ENCODE measurements at regions not wholly inside any gene's neighbourhood (a gene's known extent, or its start where the extent isn't known, plus 50 kb on each side); places are given as distances from the start of the nearest gene placed in this dataset.

- TF ChIP-seq EZH2 (IDR thresholded peaks at IDR 0.05; ENCODE audit: low read length, missing control alignments) (no peak), CTCF (conservative IDR thresholded peaks at IDR 0.05 in 1 of 2, IDR thresholded peaks at IDR 0.05 in 1 of 2; ENCODE audit: low read depth in 1 of 2, low read length in 2 of 2) (no peak)
Observed at GRCh38 chr4:130044788-130045531, 949.0 kb downstream of the C4orf33 start.

GRCh38 chr4:130053723-130054122 lies 957.8 kb downstream of the C4orf33 start:
- H3K4me1 ChIP-seq (ENCODE audit: control insufficient read depth, extremely low read depth, insufficient read depth, low read length) = no peaks in the 10 kb centered on the region
- no peak overlapping the region for H3K4me3 ChIP-seq (replicated peaks in 1 of 4; ENCODE audit: control extremely low read depth in 1 of 4, insufficient read depth in 1 of 4, low read depth in 3 of 4, low read length in 4 of 4)
- H3K27me3 ChIP-seq (ENCODE audit: control insufficient read depth, insufficient read depth, low read length) = no peaks in the 10 kb centered on the region
- H3K79me2 ChIP-seq (ENCODE audit: control insufficient read depth, insufficient read depth, low read length) = no peaks in the 10 kb centered on the region
- no peaks in the 10 kb centered on the region for H3K9me3 ChIP-seq (ENCODE audit: control insufficient read depth, insufficient read depth, low read depth, low read length)
- TF ChIP-seq CTCF (conservative IDR thresholded peaks at IDR 0.05 in 1 of 2, IDR thresholded peaks at IDR 0.05 in 1 of 2; ENCODE audit: low read depth in 1 of 2, low read length in 2 of 2) (no peak), EZH2 (IDR thresholded peaks at IDR 0.05; ENCODE audit: low read length, missing control alignments) (no peak)
- no peak overlapping the region for H3K4me2 ChIP-seq (ENCODE audit: extremely low read depth, insufficient read depth, low read length)
- DNase-seq (ENCODE audit: low read depth in 2 of 2) = no peak
- H3K27ac ChIP-seq (ENCODE audit: insufficient read depth, low read length) = no peak overlapping the region
- H4K20me1 ChIP-seq (ENCODE audit: control insufficient read depth, extremely low read depth, insufficient read depth, low read length) = no peaks in the 10 kb centered on the region
- no peak overlapping the region for H3K9ac ChIP-seq (ENCODE audit: insufficient read depth, low read length)
- no peak overlapping the region for H2AFZ ChIP-seq (ENCODE audit: low read length)
- no peaks in the 10 kb centered on the region for H3K36me3 ChIP-seq (ENCODE audit: control insufficient read depth, insufficient read depth, low read length)

More at GRCh38 chr4:130044788-130045531, 949.0 kb downstream of the C4orf33 start:
- no peaks in the 10 kb centered on the region for H3K4me1 ChIP-seq (ENCODE audit: control insufficient read depth, extremely low read depth, insufficient read depth, low read length)
- no peaks in the 10 kb centered on the region for H3K36me3 ChIP-seq (ENCODE audit: control insufficient read depth, insufficient read depth, low read length)
- H3K4me3 ChIP-seq (replicated peaks in 1 of 4; ENCODE audit: control extremely low read depth in 1 of 4, insufficient read depth in 1 of 4, low read depth in 3 of 4, low read length in 4 of 4) = no peak overlapping the region
- no peak overlapping the region for H3K4me2 ChIP-seq (ENCODE audit: extremely low read depth, insufficient read depth, low read length)
- H3K27ac ChIP-seq (ENCODE audit: insufficient read depth, low read length) = no peak overlapping the region
- no peaks in the 10 kb centered on the region for H3K79me2 ChIP-seq (ENCODE audit: control insufficient read depth, insufficient read depth, low read length)
- H3K9ac ChIP-seq (ENCODE audit: insufficient read depth, low read length) = no peak overlapping the region
- H3K9me3 ChIP-seq (ENCODE audit: control insufficient read depth, insufficient read depth, low read depth, low read length) = no peaks in the 10 kb centered on the region
- H3K27me3 ChIP-seq (ENCODE audit: control insufficient read depth, insufficient read depth, low read length) = no peaks in the 10 kb centered on the region
- no peak overlapping the region for H2AFZ ChIP-seq (ENCODE audit: low read length)
- no peaks in the 10 kb centered on the region for H4K20me1 ChIP-seq (ENCODE audit: control insufficient read depth, extremely low read depth, insufficient read depth, low read length)
- no peak for DNase-seq (ENCODE audit: low read depth in 2 of 2)

GRCh38 chr4:130054908-130055307 lies 959.0 kb downstream of the C4orf33 start:
- no peak overlapping the region for H3K4me2 ChIP-seq (ENCODE audit: extremely low read depth, insufficient read depth, low read length)
- no peak overlapping the region for H2AFZ ChIP-seq (ENCODE audit: low read length)
- no peak overlapping the region for H3K4me3 ChIP-seq (replicated peaks in 1 of 4; ENCODE audit: control extremely low read depth in 1 of 4, insufficient read depth in 1 of 4, low read depth in 3 of 4, low read length in 4 of 4)
- H3K9ac ChIP-seq (ENCODE audit: insufficient read depth, low read length) = no peak overlapping the region
- H3K27me3 ChIP-seq (ENCODE audit: control insufficient read depth, insufficient read depth, low read length) = no peaks in the 10 kb centered on the region
- no peak overlapping the region for H3K27ac ChIP-seq (ENCODE audit: insufficient read depth, low read length)
- TF ChIP-seq EZH2 (IDR thresholded peaks at IDR 0.05; ENCODE audit: low read length, missing control alignments) (no peak), CTCF (conservative IDR thresholded peaks at IDR 0.05 in 1 of 2, IDR thresholded peaks at IDR 0.05 in 1 of 2; ENCODE audit: low read depth in 1 of 2, low read length in 2 of 2) (no peak)
- no peak for DNase-seq (ENCODE audit: low read depth in 2 of 2)
- no peaks in the 10 kb centered on the region for H3K4me1 ChIP-seq (ENCODE audit: control insufficient read depth, extremely low read depth, insufficient read depth, low read length)
- H3K9me3 ChIP-seq (ENCODE audit: control insufficient read depth, insufficient read depth, low read depth, low read length) = no peaks in the 10 kb centered on the region
- H3K36me3 ChIP-seq (ENCODE audit: control insufficient read depth, insufficient read depth, low read length) = no peaks in the 10 kb centered on the region
- no peaks in the 10 kb centered on the region for H3K79me2 ChIP-seq (ENCODE audit: control insufficient read depth, insufficient read depth, low read length)
- no peaks in the 10 kb centered on the region for H4K20me1 ChIP-seq (ENCODE audit: control insufficient read depth, extremely low read depth, insufficient read depth, low read length)

Measured in fibroblast of lung (primary cell).